ENCODE measurements at regions not wholly inside any gene's neighbourhood (a gene's known extent, or its start where the extent isn't known, plus 50 kb on each side); places are given as distances from the start of the nearest gene placed in this dataset.
"Not testable (repeated sequence)": the region's sequence is repeated elsewhere in the genome, so short reads cannot be mapped to it uniquely, and the experiment has no call there.

GRCh38 chr19:56894626-56895025 lies 54.1 kb upstream of the PEG3 start:
- DNase-seq (ENCODE audit: extremely low read depth, low read depth): no peak
- H3K4me3 ChIP-seq (replicated peaks; ENCODE audit: low read depth, low read length): no peak overlapping the region
- no peak for TF ChIP-seq CTCF (IDR thresholded peaks at IDR 0.05; ENCODE audit: low read depth, low read length, missing control alignments)

DNA sequence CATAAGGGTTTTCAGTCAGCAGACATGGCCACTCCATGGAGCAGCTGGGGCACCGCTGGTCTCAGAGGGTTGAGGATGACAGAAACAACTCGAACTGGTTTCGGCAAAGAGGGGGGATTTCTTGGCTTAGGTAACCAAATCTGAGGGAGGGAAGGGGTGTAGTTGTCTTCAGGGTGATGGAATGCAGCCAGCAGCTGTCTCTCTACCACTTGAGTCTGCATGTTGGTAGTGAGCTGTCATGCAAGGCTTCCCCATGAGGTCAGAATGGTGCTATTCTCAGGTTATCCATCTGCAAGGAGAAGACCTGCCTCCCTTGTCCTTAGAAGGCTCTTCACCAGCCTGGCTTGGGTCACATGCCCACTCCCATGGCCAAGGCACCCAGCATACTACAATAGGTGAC lies 55.6 kb upstream of the PEG3 start:
- TF ChIP-seq CTCF (IDR thresholded peaks at IDR 0.05; ENCODE audit: low read depth, low read length, missing control alignments): no peak

DNA sequence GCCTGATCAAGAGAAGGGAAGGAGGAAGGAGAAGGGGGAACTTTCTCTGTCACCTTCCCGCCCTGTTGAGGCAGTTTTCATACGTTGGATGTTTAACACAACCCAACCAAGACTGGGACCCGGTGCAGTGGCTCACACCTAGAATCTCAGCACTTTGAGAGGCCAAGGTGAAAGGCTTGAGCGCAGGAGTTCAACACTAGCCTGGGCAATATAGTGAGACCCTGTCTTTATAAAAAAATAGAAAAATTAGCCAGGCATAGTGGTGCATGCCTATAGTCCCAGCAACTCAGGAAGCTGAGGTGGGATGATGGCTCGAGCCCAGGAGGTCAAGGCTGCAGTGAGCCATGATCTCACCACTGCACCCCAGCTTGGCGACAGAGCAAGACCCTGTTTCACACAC lies 59.4 kb upstream of the PEG3 start:
- no peak for DNase-seq (ENCODE audit: extremely low read depth, low read depth)
- no peak overlapping the region for H3K4me3 ChIP-seq (replicated peaks; ENCODE audit: low read depth, low read length)
- TF ChIP-seq CTCF (IDR thresholded peaks at IDR 0.05; ENCODE audit: low read depth, low read length, missing control alignments): no peak

More for the DNA sequence above, 55.6 kb upstream of the PEG3 start:
- no peak overlapping the region for H3K4me3 ChIP-seq (replicated peaks; ENCODE audit: low read depth, low read length)
- DNase-seq (ENCODE audit: extremely low read depth, low read depth): no peak

DNA sequence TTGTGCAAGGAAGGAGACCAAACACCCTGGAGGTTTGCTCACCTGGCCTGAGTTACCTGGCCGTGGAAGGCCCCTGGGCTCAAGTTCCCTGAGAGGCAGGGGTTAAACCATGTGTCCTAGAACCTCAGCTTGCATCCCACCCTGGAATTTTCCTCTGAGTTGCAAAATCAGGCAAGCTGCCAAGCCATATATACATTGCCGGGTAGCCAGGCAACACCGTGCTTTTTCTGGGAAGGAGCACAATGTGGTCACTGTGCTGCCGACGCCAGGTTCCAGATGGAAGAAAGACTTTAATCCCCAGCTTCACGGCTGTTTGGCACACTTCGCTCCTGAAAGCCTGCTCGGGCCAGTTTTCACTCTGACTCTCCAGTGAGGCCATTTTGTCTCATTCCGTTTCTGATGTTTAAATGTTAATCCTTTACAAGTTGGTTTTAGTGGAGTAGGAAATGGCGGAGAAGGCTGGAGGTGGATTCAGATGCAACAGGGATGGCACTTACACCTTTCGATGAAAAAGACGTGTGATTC lies 60.1 kb upstream of the PEG3 start:
- H3K4me3 ChIP-seq (replicated peaks; ENCODE audit: low read depth, low read length): no peak overlapping the region
- no peak for TF ChIP-seq CTCF (IDR thresholded peaks at IDR 0.05; ENCODE audit: low read depth, low read length, missing control alignments)
- no peak for DNase-seq (ENCODE audit: extremely low read depth, low read depth)

- H3K4me3 ChIP-seq (replicated peaks; ENCODE audit: low read depth, low read length): no peak overlapping the region
- DNase-seq (ENCODE audit: extremely low read depth, low read depth): no peak
- no peak for TF ChIP-seq CTCF (IDR thresholded peaks at IDR 0.05; ENCODE audit: low read depth, low read length, missing control alignments)
Measured at GRCh38 chr19:56905631-56906150, 65.2 kb upstream of the PEG3 start.

GRCh38 chr19:56912401-56913112 lies 72.0 kb upstream of the PEG3 start:
- no peak for TF ChIP-seq CTCF (IDR thresholded peaks at IDR 0.05; ENCODE audit: low read depth, low read length, missing control alignments)
- DNase-seq (ENCODE audit: extremely low read depth, low read depth): no peak
- no peak overlapping the region for H3K4me3 ChIP-seq (replicated peaks; ENCODE audit: low read depth, low read length)

DNA sequence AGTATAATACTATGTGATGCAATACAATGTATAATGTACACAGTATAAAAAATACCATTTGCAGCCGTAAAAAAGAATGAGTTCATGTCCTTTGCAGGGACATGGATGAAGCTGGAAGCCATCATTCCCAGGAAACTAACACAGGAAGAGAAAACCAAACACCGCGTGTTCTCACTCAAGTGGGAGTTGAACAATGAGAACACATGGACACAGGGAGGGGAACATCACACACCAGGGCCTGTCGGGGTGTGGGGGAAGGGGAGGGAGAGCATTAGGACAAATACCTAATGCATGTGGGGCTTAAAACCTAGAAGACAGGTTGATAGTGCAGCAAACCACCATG lies 72.6 kb upstream of the PEG3 start:
- not testable (repeated sequence) for DNase-seq (ENCODE audit: extremely low read depth, low read depth); H3K4me3 ChIP-seq (replicated peaks; ENCODE audit: low read depth, low read length)

All from HFF-Myc (cell line).